ENCODE measurements at regions not wholly inside any gene's neighbourhood (a gene's known extent, or its start where the extent isn't known, plus 50 kb on each side); places are given as distances from the start of the nearest gene placed in this dataset.

DNA sequence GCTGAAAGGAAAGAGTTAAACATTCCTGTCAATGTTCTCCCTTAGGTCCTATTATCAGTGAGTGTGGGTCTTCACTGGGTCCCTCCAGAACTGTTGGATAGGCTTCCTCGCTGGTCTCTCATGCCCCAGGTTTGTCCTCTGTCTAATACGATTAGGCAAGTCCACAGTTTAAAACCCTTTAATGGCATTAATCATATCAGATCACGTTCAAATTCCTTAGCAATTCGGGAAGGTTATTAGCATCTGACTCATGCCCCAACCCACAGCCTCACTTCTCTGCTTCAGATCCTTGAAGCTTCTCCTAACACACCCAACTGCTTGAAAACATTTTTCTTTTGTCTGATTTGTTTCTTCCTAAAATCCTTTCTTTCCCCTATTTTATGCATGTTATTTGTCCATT, 224.3 kb upstream of the ATP10A start:
- Mint-ChIP-seq H3K36me3 (ENCODE audit: insufficient read depth, unreplicated experiment) (peaks cover 6% of the 10 kb centered on the region), H3K27me3 (ENCODE audit: insufficient read depth, unreplicated experiment) (peaks cover 4% of the 10 kb centered on the region), H3K4me3 (ENCODE audit: unreplicated experiment) (no peak overlapping the region), H3K9me3 (ENCODE audit: unreplicated experiment) (no peaks in the 10 kb centered on the region), H3K27ac (ENCODE audit: unreplicated experiment) (no peak overlapping the region), H3K4me1 (ENCODE audit: low read depth, unreplicated experiment) (peaks cover 7% of the 10 kb centered on the region)
- no peaks in the 10 kb centered on the region for H3K27me3 ChIP-seq (replicated peaks; ENCODE audit: control insufficient read depth, insufficient read depth, low read length)
- H3K9me3 ChIP-seq: no peaks in the 10 kb centered on the region
- no peak overlapping the region for H3K4me3 ChIP-seq (ENCODE audit: low read depth, low read length)
- no peaks in the 10 kb centered on the region for H3K36me3 ChIP-seq (ENCODE audit: control insufficient read depth, insufficient read depth, low read length)
- peaks cover 6% of the 10 kb centered on the region; the same call in 1 of the 2 replicates for H3K4me1 ChIP-seq
- TF ChIP-seq, protein P1, sequence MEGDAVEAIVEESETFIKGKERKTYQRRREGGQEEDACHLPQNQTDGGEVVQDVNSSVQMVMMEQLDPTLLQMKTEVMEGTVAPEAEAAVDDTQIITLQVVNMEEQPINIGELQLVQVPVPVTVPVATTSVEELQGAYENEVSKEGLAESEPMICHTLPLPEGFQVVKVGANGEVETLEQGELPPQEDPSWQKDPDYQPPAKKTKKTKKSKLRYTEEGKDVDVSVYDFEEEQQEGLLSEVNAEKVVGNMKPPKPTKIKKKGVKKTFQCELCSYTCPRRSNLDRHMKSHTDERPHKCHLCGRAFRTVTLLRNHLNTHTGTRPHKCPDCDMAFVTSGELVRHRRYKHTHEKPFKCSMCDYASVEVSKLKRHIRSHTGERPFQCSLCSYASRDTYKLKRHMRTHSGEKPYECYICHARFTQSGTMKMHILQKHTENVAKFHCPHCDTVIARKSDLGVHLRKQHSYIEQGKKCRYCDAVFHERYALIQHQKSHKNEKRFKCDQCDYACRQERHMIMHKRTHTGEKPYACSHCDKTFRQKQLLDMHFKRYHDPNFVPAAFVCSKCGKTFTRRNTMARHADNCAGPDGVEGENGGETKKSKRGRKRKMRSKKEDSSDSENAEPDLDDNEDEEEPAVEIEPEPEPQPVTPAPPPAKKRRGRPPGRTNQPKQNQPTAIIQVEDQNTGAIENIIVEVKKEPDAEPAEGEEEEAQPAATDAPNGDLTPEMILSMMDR (IDR thresholded peaks at IDR 0.05; ENCODE audit: insufficient read depth in 1 of 2, low read depth in 1 of 2, low read length in 1 of 2, severe bottlenecking in 1 of 2, unreplicated experiment in 1 of 2): no peak
- intact Hi-C loops (cut with micrococcal nuclease; ENCODE audit: unreplicated experiment): no loop called here
- POLR2A ChIA-PET: no interaction called here
- DNase-seq: no peak
- BruUV-seq (replicated peaks): no TSS peak
- CTCF ChIA-PET: no interaction called here

DNA sequence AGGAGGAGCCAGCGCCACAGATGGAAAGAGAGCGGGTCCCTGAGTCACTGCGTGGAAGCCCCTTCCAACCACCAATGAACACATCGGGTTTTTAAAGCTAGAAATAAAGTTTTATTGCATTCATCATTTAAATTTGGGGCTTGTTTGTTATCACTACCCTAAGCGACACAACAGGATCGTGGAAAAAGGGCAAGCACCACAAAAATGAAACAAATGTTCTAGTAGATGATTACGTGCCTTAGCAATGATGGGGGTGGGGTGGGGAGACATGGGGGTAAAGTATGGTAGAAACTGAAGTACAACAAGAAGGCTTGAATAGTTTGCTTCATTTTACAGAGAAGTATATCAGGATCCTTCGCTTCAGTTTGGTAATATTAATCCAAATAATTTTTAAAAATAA, 221.6 kb upstream of the ATP10A start:
- CTCF ChIA-PET: no interaction called here
- TF ChIP-seq, protein P1 (IDR thresholded peaks at IDR 0.05; ENCODE audit: insufficient read depth in 1 of 2, low read depth in 1 of 2, low read length in 1 of 2, severe bottlenecking in 1 of 2, unreplicated experiment in 1 of 2): no peak
- peaks cover 3% of the 10 kb centered on the region for H3K27me3 Mint-ChIP-seq (ENCODE audit: insufficient read depth, unreplicated experiment)
- no peak for DNase-seq
- Histone ChIP-seq H3K27me3 (replicated peaks; ENCODE audit: control insufficient read depth, insufficient read depth, low read length) (no peaks in the 10 kb centered on the region), H3K4me3 (ENCODE audit: low read depth, low read length) (no peak overlapping the region), H3K9me3 (no peaks in the 10 kb centered on the region), H3K4me1 (no peaks in the 10 kb centered on the region), H3K36me3 (ENCODE audit: control insufficient read depth, insufficient read depth, low read length) (no peaks in the 10 kb centered on the region)
- intact Hi-C loops (cut with micrococcal nuclease; ENCODE audit: unreplicated experiment): no loop called here
- H3K27ac Mint-ChIP-seq (ENCODE audit: unreplicated experiment): no peak overlapping the region
- POLR2A ChIA-PET: no interaction called here
- peaks cover 15% of the 10 kb centered on the region for H3K36me3 Mint-ChIP-seq (ENCODE audit: insufficient read depth, unreplicated experiment)
- H3K4me1 Mint-ChIP-seq (ENCODE audit: low read depth, unreplicated experiment): peaks cover 17% of the 10 kb centered on the region
- H3K9me3 Mint-ChIP-seq (ENCODE audit: unreplicated experiment): no peaks in the 10 kb centered on the region
- no TSS peak for BruUV-seq (replicated peaks)
- H3K4me3 Mint-ChIP-seq (ENCODE audit: unreplicated experiment): no peak overlapping the region

DNA sequence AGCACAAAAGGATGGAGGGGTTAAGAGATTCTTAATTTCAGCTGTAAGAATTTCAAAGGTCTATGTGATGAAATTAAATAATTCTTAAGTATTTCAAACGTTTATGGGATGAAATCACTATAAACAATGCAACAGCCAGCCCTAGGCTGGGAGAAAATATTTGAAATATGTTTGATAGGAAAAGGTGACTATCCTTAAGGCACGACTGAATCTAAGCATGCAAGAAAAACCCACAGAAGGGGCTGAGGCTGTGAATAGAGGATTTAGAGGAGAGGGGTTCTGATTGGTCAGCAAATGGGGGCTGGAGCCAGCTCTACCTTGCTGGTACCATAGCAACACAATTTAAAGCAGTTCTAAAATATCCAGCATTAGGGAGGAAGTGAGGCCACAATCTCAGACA, 220.8 kb upstream of the ATP10A start:
- no TSS peak for BruUV-seq (replicated peaks)
- Mint-ChIP-seq H3K27ac (ENCODE audit: unreplicated experiment) (no peak overlapping the region), H3K4me3 (ENCODE audit: unreplicated experiment) (peak overlapping the region; percentile 94), H3K9me3 (ENCODE audit: unreplicated experiment) (no peaks in the 10 kb centered on the region), H3K4me1 (ENCODE audit: low read depth, unreplicated experiment) (peaks cover 17% of the 10 kb centered on the region), H3K27me3 (ENCODE audit: insufficient read depth, unreplicated experiment) (peaks cover 3% of the 10 kb centered on the region), H3K36me3 (ENCODE audit: insufficient read depth, unreplicated experiment) (peaks cover 15% of the 10 kb centered on the region)
- DNase-seq: no peak
- intact Hi-C loops (cut with micrococcal nuclease; ENCODE audit: unreplicated experiment): no loop called here
- Histone ChIP-seq H3K4me3 (ENCODE audit: low read depth, low read length) (no peak overlapping the region), H3K36me3 (ENCODE audit: control insufficient read depth, insufficient read depth, low read length) (no peaks in the 10 kb centered on the region), H3K27me3 (replicated peaks; ENCODE audit: control insufficient read depth, insufficient read depth, low read length) (no peaks in the 10 kb centered on the region), H3K4me1 (no peaks in the 10 kb centered on the region), H3K9me3 (no peaks in the 10 kb centered on the region)
- POLR2A ChIA-PET: no interaction called here
- TF ChIP-seq, protein P1 (IDR thresholded peaks at IDR 0.05; ENCODE audit: insufficient read depth in 1 of 2, low read depth in 1 of 2, low read length in 1 of 2, severe bottlenecking in 1 of 2, unreplicated experiment in 1 of 2): no peak
- CTCF ChIA-PET: no interaction called here

Data from Caco-2 (cell line).